ENCODE measurements at regions not wholly inside any gene's neighbourhood (a gene's known extent, or its start where the extent isn't known, plus 50 kb on each side); places are given as distances from the start of the nearest gene placed in this dataset.

DNA sequence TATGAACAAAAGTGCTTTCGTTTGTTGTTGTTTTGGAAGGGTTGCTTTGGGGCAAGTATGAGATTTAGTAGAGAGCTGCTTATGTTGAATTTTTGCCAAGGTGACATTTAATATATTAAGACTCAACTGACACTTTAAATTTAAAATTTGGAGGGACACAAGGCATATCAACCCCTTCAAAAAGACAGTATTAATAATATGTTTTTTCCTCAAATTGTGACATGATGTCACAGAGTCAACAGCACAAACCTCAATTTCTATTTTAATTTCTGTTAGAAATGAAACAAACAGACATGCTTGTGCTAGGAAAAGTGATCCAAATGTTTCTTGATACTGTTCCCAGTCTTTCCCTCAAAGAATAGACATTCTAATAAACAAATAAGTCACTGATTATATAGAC, 218.9 kb downstream of the CYRIA start:
- no peaks in the 10 kb centered on the region for H3K36me3 ChIP-seq (ENCODE audit: insufficient read depth, low read length)

GRCh38 chr2:16442971-16443370, 222.7 kb downstream of the CYRIA start:
- Histone ChIP-seq H3K9me2 (ENCODE audit: insufficient read depth, low read length) (no peaks in the 10 kb centered on the region), H3K9ac (ENCODE audit: low read length) (no peak overlapping the region), H3K4me3 (ENCODE audit: low read length) (no peak overlapping the region), H3K9me3 (ENCODE audit: low read length) (no peaks in the 10 kb centered on the region), H3K79me2 (replicated peaks; ENCODE audit: insufficient read depth, low read length) (no peaks in the 10 kb centered on the region), H3K27me3 (ENCODE audit: insufficient read depth, low read depth, low read length) (no peaks in the 10 kb centered on the region), H3K27ac (ENCODE audit: low read length) (no peak overlapping the region), H4K20me1 (ENCODE audit: insufficient read depth) (no peaks in the 10 kb centered on the region), H3K4me2 (ENCODE audit: low read length) (no peak overlapping the region), H3K36me3 (ENCODE audit: insufficient read depth, low read length) (no peaks in the 10 kb centered on the region), H2AFZ (ENCODE audit: low read depth, low read length) (no peak overlapping the region), H3F3A (ENCODE audit: insufficient read depth, low read length, poor library complexity, severe bottlenecking) (no peaks in the 10 kb centered on the region)
- TF ChIP-seq, protein P1, sequence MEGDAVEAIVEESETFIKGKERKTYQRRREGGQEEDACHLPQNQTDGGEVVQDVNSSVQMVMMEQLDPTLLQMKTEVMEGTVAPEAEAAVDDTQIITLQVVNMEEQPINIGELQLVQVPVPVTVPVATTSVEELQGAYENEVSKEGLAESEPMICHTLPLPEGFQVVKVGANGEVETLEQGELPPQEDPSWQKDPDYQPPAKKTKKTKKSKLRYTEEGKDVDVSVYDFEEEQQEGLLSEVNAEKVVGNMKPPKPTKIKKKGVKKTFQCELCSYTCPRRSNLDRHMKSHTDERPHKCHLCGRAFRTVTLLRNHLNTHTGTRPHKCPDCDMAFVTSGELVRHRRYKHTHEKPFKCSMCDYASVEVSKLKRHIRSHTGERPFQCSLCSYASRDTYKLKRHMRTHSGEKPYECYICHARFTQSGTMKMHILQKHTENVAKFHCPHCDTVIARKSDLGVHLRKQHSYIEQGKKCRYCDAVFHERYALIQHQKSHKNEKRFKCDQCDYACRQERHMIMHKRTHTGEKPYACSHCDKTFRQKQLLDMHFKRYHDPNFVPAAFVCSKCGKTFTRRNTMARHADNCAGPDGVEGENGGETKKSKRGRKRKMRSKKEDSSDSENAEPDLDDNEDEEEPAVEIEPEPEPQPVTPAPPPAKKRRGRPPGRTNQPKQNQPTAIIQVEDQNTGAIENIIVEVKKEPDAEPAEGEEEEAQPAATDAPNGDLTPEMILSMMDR (IDR thresholded peaks at IDR 0.05; ENCODE audit: poor library complexity, severe bottlenecking), result no peak
- TF ChIP-seq SMC3 (conservative IDR thresholded peaks at IDR 0.05; ENCODE audit: poor library complexity) (no peak), RAD21 (conservative IDR thresholded peaks at IDR 0.05) (no peak), MXI1 (conservative IDR thresholded peaks at IDR 0.05; ENCODE audit: poor library complexity, severe bottlenecking) (no peak), EZH2 (IDR thresholded peaks at IDR 0.05; ENCODE audit: borderline replicate concordance, insufficient read depth, low read length, poor library complexity, severe bottlenecking) (no peak), POLR2AphosphoS5 (IDR thresholded peaks at IDR 0.05) (no peak), TAF1 (IDR thresholded peaks at IDR 0.05; ENCODE audit: low read depth) (no peak)

More for the DNA sequence above, 218.9 kb downstream of the CYRIA start:
- H3K9me2 ChIP-seq (ENCODE audit: insufficient read depth, low read length), result no peaks in the 10 kb centered on the region
- no peaks in the 10 kb centered on the region for H3F3A ChIP-seq (ENCODE audit: insufficient read depth, low read length, poor library complexity, severe bottlenecking)
- no peak overlapping the region for H3K27ac ChIP-seq (ENCODE audit: low read length)
- H3K9ac ChIP-seq (ENCODE audit: low read length), result no peak overlapping the region
- H3K9me3 ChIP-seq (ENCODE audit: low read length), result no peaks in the 10 kb centered on the region
- no peaks in the 10 kb centered on the region for H4K20me1 ChIP-seq (ENCODE audit: insufficient read depth)
- H3K27me3 ChIP-seq (ENCODE audit: insufficient read depth, low read depth, low read length), result no peaks in the 10 kb centered on the region
- no peak overlapping the region for H2AFZ ChIP-seq (ENCODE audit: low read depth, low read length)
- no peak overlapping the region for H3K4me2 ChIP-seq (ENCODE audit: low read length)
- TF ChIP-seq POLR2AphosphoS5 (IDR thresholded peaks at IDR 0.05) (no peak), TAF1 (IDR thresholded peaks at IDR 0.05; ENCODE audit: low read depth) (no peak), EZH2 (IDR thresholded peaks at IDR 0.05; ENCODE audit: borderline replicate concordance, insufficient read depth, low read length, poor library complexity, severe bottlenecking) (no peak), SMC3 (conservative IDR thresholded peaks at IDR 0.05; ENCODE audit: poor library complexity) (no peak), MXI1 (conservative IDR thresholded peaks at IDR 0.05; ENCODE audit: poor library complexity, severe bottlenecking) (no peak), RAD21 (conservative IDR thresholded peaks at IDR 0.05) (no peak), REST (IDR thresholded peaks at IDR 0.05; ENCODE audit: borderline replicate concordance) (no peak), EP300 (conservative IDR thresholded peaks at IDR 0.05; ENCODE audit: poor library complexity, severe bottlenecking) (no peak)
- TF ChIP-seq, protein P1 (IDR thresholded peaks at IDR 0.05; ENCODE audit: poor library complexity, severe bottlenecking), result no peak
- no peak overlapping the region for H3K4me3 ChIP-seq (ENCODE audit: low read length)
- H3K79me2 ChIP-seq (replicated peaks; ENCODE audit: insufficient read depth, low read length), result no peaks in the 10 kb centered on the region
